Vagina (tissue), 2 donors: ENCODE measurements at regions not wholly inside any gene's neighbourhood (a gene's known extent, or its start where the extent isn't known, plus 50 kb on each side); places are given as distances from the start of the nearest gene placed in this dataset.

Source experiments
- POLR2A ChIP-seq, 2 donors: fragments of 450-650 bp; IDR thresholded peaks; one replicate each; pipeline ENCODE4 v1.6.1; 2017; ENCODE audit warnings: antibody characterized with exemption in 2 of 2, mild to moderate bottlenecking in 2 of 2, moderate library complexity in 2 of 2
- TF ChIP-seq, protein P1 (sequence below), 3 experiments: fragments of 450-650 bp in 2 of 3; fragments of 200-600 bp in 1 of 3; sonication (generic) in 1 of 3; IDR thresholded peaks; one replicate each; pipeline ENCODE4 v1.5.1; 2017 to 2019; ENCODE audit warnings: antibody characterized with exemption in 3 of 3, mild to moderate bottlenecking in 2 of 3, moderate library complexity in 2 of 3

DNA sequence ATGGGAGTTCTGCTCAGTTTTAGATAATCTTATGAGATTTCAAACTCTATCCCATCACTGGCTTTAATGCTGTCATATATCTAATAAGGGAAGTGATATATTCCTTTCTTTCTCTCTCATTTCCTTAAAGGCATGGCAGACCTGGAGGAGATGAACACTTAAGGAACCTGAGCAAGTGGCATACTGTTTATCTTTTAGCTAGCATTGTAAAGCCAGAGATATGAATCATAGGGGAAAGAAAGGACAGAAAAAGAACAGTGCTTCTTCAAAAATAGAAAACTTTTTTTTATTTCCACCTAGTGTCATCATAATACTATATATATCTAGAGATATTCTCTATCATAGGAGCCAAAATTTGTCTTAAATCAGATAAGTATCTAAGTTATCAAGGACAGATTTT is 68.3 kb upstream of the PSMA6 start:
- TF ChIP-seq, protein P1, sequence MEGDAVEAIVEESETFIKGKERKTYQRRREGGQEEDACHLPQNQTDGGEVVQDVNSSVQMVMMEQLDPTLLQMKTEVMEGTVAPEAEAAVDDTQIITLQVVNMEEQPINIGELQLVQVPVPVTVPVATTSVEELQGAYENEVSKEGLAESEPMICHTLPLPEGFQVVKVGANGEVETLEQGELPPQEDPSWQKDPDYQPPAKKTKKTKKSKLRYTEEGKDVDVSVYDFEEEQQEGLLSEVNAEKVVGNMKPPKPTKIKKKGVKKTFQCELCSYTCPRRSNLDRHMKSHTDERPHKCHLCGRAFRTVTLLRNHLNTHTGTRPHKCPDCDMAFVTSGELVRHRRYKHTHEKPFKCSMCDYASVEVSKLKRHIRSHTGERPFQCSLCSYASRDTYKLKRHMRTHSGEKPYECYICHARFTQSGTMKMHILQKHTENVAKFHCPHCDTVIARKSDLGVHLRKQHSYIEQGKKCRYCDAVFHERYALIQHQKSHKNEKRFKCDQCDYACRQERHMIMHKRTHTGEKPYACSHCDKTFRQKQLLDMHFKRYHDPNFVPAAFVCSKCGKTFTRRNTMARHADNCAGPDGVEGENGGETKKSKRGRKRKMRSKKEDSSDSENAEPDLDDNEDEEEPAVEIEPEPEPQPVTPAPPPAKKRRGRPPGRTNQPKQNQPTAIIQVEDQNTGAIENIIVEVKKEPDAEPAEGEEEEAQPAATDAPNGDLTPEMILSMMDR (IDR thresholded peaks at IDR 0.05) = no peak
- no peak for TF ChIP-seq POLR2A (IDR thresholded peaks at IDR 0.05)
